GM12878 (cell line): ENCODE measurements at regions not wholly inside any gene's neighbourhood (a gene's known extent, or its start where the extent isn't known, plus 50 kb on each side); places are given as distances from the start of the nearest gene placed in this dataset.

Experiments used
- ATF2 ChIP-seq: IDR thresholded peaks from 2 replicates; pipeline ENCODE4 v1.6.1; 2012; ENCODE audit warnings: low read length, inconsistent platforms
- CTCF ChIP-seq, 3 experiments: IDR thresholded peaks in 2 of 3; conservative IDR thresholded peaks in 1 of 3; 2 replicates each; pipeline ENCODE4 v1.5.1; 2011; ENCODE audit warnings: low read depth in 3 of 3, low read length in 3 of 3, mild to moderate bottlenecking in 3 of 3, control low read depth in 2 of 3, moderate library complexity in 2 of 3, inconsistent platforms in 1 of 3, mixed read lengths in 1 of 3; ENCODE audit not compliant: control insufficient read depth in 2 of 3, insufficient read depth in 1 of 3; ENCODE audit errors: extremely low read depth in 1 of 3
- EP300 ChIP-seq, 2 experiments: fragments of 150-350 bp in 1 of 2; IDR thresholded peaks; 2 replicates each; pipeline ENCODE4 v1.6.1; 2011 to 2012; ENCODE audit warnings: low read depth in 2 of 2, low read length in 2 of 2, borderline replicate concordance in 1 of 2, improper control_type of control experiment in 1 of 2, inconsistent platforms in 1 of 2; ENCODE audit not compliant: control insufficient read depth in 1 of 2
- ESRRA ChIP-seq: IDR thresholded peaks from 2 replicates; pipeline ENCODE4 v1.6.1; 2012; ENCODE audit warnings: mild to moderate bottlenecking, low read length, improper control_type of control experiment
- MAX ChIP-seq: IDR thresholded peaks from 2 replicates; pipeline ENCODE4 v1.6.1; 2012; ENCODE audit warnings: low read depth, low read length, improper control_type of control experiment
- NKRF ChIP-seq: fragments of 450-650 bp; conservative IDR thresholded peaks from 2 replicates; pipeline ENCODE4 v1.6.1; 2017; ENCODE audit warnings: mild to moderate bottlenecking, moderate library complexity
- POLR2A ChIP-seq: IDR thresholded peaks from 2 replicates; pipeline ENCODE4 v1.6.1; 2011; ENCODE audit warnings: low read depth, mild to moderate bottlenecking, low read length
- POLR2AphosphoS5 ChIP-seq: IDR thresholded peaks from 2 replicates; pipeline ENCODE4 v1.6.1; 2011; ENCODE audit warnings: mild to moderate bottlenecking, low read length, inconsistent platforms
- ZNF274 ChIP-seq: IDR thresholded peaks from one replicate; pipeline ENCODE4 v1.8.0; 2011; ENCODE audit not compliant: insufficient read length, insufficient read depth
- ZNF687 ChIP-seq: fragments of 450-650 bp; IDR thresholded peaks from 2 replicates; pipeline ENCODE4 v1.6.1; 2017; ENCODE audit warnings: mild to moderate bottlenecking, moderate library complexity
- ZSCAN29 ChIP-seq: fragments of 450-650 bp; IDR thresholded peaks from 2 replicates; pipeline ENCODE4 v1.6.1; 2017; ENCODE audit warnings: mild to moderate bottlenecking, moderate library complexity
- ZZZ3 ChIP-seq: IDR thresholded peaks from 2 replicates; pipeline ENCODE4 v1.6.1; 2011; ENCODE audit warnings: low read depth; ENCODE audit not compliant: control insufficient read depth, insufficient read length

- TF ChIP-seq ZNF274 (no peak), MAX (no peak), ZSCAN29 (no peak), NKRF (no peak), ZNF687 (no peak), POLR2A (no peak), CTCF (IDR thresholded peaks at IDR 0.05 in 2 of 3, conservative IDR thresholded peaks at IDR 0.05 in 1 of 3; ENCODE audit: control insufficient read depth in 2 of 3, extremely low read depth in 1 of 3, insufficient read depth in 1 of 3, low read depth in 3 of 3, low read length in 3 of 3) (no peak), ATF2 (no peak), POLR2AphosphoS5 (no peak), EP300 (IDR thresholded peaks at IDR 0.05; ENCODE audit: borderline replicate concordance in 1 of 2, control insufficient read depth in 1 of 2, low read depth in 2 of 2, low read length in 2 of 2) (no peak), ESRRA (no peak), ZZZ3 (no peak)
Measured at GRCh38 chr1:108067884-108068540, 103.0 kb upstream of the VAV3 start.
